TTC549 (cell line): ENCODE measurements at regions not wholly inside any gene's neighbourhood (a gene's known extent, or its start where the extent isn't known, plus 50 kb on each side); places are given as distances from the start of the nearest gene placed in this dataset.
"Not testable (repeated sequence)": the region's sequence is repeated elsewhere in the genome, so short reads cannot be mapped to it uniquely, and the experiment has no call there.

Experiments used
- FAIRE-seq: peaks from 2 replicates; lab custom pipeline; 2012; peaks lifted over from hg19 to GRCh38; lab: Jason Lieb, UNC

DNA sequence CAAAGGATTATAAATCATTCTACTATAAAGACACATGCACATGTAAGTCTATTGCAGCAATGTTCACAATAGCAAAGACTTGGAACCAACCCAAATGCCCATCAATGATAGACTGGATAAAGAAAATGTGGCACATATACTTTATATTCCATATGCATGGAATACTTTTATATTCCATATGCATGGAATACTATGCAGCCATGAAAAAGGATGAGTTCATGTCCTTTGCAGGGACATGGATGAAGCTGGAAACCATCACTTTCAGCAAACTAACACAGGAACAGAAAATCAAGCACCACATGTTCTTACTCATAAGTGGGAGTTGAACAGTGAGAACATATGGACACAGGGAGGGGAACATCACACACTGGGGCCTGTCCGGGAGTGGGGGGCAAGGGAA lies 130.3 kb upstream of the RSPO3 start:
- not testable (repeated sequence) for FAIRE-seq

DNA sequence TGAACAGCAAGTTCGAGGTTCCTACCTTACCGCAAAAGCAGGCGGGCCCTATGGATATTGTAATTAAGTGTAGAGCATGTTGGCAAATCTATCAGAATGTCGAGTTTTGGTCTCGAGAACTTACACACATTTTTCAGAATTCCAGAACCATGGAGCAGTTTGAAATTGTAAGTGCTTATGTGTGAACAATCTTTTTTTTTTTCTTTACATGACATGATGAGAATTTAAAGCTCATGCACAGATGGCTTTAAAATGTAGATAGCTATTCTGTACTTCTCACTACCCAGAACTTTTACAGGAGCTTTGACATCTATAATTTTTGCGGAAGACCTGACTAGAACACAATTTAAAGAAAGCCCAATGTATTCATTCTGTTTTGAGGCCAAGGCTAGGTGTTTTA lies 117.8 kb upstream of the RSPO3 start:
- FAIRE-seq: no peak

DNA sequence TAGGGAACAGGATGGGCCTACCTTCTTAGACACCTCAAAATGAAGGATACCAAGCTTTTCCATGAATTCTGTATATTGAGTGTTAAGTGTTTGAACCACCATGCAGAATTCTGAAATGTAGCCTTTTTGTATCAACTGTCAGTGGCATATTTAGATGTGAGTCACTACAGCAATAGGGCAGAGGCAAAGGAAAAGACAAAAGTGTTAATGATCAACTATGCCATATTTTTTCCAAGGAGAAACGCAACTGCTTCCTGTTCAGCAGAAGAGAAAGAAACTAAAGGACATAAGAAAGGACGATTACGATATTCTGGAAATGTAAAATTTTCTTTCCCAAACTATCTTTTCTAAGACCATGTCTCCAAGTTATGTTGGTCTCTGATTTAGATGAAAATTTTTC lies 104.6 kb upstream of the RSPO3 start:
- FAIRE-seq: no peak

DNA sequence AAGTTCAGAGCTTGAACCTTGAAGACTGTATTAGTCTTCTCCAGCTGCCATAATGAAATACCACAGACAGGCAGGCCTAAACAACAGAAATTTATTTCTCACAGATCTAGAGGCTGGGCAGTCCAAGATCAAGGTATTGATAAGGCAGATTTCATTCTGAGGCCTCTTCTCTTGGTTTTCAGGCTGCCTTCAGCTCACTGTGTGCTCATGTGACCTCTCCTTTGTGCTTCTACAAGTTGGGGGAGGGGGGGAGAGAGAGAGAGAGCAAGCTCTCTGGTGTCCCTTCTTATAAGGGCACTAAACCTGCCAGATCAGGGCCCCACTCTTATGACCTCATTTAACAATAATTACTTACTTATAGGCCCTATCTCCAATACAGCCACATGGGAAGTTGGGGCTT lies 102.6 kb upstream of the RSPO3 start:
- no peak for FAIRE-seq

DNA sequence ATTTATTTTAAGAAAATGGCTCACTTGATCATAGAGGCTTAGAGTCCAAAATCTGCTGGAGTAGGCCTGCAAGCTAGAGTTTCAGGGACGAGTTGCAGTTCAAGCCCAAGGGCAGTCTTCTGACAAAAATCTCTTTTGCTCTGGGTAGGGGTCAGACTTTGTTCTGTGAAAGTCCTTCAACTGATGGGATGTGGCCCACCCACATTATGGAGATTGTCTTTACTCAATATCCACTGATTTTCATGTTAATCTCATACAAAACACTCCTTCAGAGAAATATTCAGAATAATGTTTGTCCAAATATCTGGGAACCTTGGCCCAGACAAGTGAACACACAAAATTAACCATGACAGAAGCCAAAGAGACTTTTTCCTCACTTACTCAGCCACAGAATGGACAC lies 98.6 kb upstream of the RSPO3 start:
- no peak for FAIRE-seq

DNA sequence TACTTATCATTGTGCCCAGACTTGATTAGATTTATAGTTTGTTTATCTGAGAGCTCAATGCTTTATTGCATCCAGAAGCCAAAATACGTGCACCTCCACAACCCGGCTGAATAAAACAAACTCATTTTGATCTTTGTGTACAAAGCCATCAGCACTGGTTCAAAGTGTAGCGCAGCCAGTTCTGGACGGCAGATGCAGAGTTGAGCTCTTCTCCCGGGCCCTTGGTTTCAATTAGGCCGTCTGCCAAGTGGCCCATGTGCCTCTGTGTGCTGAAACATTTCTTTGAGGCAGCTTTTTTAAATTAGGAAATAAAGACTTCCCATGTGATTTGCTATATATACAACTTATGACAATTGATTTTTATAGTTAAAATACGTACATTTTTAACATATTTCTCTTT lies 96.2 kb upstream of the RSPO3 start:
- no peak for FAIRE-seq

DNA sequence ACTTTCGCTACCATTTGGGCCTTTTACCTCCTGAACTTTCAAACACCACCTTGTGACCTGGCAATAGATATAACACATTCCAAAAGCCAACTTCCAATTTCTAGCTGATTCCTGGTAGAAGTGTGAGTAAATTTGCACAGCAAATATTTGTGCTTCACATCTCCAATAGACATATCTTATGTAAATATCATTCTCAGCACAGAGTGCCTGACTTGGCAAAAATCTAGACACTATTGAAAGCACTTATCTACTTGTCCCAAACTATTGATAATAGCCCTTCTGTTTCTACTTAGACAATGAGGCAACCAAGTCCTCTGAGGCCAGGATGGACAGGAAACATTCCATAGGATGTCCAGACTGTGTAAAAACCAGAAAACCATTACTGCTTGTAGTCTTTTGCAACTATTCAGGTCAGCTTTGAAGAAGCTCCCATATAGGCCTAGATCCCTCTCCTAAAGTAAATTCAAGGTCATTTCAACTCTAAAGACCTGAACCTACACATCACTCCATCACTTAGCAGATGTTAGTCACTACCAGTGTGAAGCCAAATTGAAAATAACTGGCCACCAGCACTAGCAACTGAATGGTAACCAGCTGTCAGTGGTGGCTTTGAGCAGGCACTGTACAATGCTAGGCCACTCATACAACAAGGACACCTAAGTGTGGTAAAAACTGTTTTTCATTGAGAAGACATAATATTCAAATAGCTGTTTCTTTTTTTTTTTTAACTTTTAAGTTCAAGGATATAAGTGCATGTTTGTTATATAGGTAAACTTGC lies 95.3 kb upstream of the RSPO3 start:
- FAIRE-seq: no peak

DNA sequence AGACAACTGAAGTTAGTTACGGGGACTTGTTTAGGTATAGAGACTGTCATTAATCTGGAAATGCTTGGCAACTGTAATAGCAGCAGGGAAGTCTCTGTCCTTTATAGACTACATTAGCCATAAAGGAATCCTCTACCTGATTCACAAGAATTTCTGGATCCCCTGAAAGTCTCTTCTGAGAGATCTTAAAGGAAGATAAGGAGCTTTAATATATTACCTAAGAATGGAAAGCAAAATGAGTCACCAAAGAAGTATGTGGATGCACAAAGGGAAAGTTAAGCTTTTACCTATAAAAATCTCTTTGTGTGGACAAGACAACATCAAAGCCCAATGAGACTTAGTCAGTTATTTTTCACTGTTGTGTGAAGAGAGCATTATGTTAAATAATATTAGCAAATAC lies 92.2 kb upstream of the RSPO3 start:
- no peak for FAIRE-seq

DNA sequence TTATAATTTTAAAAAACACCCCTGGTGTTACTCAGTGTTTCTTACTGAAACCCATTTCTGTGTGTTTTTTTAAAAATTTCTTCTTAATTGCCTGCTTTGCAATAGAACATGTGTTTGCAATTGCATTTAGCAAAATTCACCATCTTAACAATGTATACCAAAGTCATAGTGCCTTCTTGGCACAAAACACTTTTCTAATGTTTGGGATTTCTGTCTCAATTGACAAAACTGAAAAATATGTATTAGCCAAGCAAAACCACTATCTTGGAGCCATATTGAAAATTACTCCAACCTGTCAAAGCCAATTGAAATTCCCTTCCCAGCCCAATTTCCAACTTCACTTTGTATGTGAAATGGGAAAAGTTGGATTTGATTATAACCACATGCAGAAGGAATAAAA lies 88.4 kb upstream of the RSPO3 start:
- FAIRE-seq: no peak

DNA sequence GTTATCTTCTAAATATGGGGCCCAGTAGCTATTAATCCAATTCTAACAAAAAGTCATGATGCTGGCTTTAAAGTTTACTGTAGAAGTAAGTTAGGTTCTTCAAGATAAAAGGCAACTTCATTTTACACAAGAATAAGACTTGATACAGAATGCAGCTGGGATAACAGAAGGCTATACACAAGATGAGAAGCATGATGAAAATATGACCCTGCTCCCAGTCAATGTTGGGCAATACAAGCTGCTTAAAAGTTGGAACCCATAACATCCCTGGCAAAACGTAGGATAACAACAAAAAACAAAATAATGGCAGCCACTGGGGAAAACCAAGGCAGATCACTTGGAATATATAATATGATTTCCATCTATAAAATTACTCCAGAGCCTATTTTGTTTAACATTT lies 87.6 kb upstream of the RSPO3 start:
- FAIRE-seq: no peak

DNA sequence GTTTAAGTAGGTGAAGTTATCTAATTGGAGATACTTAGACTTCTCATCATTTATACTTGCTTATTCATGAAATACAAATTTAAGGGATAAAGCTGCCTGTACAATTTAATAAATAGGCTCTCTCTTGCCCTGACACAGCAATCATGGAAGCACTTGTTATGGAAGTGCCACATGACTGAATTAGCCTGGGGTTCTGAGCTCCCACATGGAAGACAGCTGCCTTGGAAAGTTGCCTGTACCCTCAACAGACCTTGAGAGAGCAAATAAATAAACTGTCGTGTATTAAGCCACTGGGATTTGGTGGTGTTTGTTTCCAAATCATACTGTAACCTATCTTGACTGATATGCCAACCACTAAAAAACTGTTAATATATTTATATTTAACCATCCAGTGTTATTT lies 87.0 kb upstream of the RSPO3 start:
- no peak for FAIRE-seq

DNA sequence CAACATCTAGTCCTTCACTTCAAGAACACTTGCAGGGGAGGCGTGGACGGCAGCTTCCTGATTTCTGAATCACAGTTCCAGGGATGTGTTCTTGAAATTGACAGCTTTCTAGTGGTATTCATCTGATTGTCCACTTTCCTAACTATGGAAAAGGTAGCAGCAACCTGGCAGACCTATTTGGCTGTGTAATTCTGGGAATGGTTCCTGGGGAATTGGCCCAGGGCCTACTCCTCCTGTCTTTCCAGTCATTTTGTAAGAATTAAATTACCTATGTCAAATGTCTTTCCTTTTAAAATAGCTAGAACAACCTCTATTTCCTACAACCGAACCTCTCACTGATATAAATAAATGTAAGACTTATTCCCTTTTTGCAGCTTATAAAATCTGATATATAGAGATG lies 85.5 kb upstream of the RSPO3 start:
- FAIRE-seq: no peak

DNA sequence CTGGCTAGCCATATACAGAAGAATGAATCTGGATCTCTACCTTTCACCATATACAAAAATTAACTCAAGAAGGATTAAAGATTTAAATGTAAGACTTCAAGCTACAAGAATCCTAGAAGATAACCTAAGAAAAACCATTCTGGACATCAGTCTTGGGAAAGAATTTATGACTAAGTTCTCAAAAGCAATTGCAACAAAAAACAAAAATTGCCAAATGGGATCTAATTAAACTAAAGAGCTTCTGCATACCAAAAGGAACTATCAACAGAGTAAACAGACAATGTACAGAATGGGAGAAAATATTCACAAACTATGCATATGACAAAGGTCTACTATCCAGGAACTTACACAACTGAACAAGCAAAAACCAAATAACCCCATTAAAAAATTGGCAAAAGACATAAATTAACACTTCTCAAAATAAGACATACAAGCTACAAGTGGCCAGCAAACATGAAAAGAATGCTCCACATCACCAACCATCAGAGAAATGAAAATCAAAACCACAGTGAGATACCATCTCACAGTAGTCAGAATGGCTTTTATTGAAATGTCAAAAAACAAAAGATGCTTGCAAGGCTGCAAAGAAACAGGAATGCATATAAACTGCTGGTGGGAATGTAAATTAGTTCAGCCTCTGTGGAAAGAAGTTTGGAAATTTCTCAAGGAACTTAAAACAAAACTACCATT lies 66.8 kb upstream of the RSPO3 start:
- FAIRE-seq: no peak

DNA sequence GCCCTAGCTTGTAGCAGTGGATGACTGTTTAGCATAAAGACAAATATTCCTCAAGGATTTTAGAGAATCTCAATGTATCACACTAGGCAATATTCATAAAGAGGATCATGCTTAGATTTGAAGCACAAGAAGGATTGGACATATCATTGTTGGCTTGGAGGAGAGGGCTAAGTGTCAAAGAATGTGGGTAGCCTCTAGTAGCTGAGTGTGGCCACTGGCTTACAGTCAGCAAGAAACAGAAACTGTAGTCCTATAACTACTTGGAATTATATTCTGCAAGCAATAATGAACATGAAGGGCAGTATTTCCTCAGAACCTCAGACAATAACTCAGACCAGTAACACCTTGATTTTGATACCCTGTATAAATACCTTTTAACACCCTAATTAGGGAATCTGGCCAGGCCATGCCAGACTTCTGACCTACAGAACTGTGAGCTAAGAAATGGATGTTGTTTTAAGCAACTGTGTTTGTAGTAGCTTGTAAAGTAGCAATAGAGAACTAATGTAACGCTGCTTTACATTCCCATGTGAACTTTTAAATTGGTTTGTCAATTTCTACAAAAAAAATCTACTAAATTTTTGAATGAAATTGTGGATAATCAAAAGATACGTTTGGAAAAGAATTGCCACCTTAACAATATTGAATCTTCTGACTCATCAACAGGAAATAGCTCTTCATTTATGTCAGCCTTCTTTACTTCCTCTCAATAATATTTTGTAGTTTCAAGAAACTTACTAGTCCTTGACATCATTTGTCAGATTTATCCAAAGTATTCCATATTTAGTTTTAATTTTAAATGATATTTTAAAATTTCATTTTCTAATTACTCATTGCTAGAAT lies 65.2 kb upstream of the RSPO3 start:
- FAIRE-seq: no peak

DNA sequence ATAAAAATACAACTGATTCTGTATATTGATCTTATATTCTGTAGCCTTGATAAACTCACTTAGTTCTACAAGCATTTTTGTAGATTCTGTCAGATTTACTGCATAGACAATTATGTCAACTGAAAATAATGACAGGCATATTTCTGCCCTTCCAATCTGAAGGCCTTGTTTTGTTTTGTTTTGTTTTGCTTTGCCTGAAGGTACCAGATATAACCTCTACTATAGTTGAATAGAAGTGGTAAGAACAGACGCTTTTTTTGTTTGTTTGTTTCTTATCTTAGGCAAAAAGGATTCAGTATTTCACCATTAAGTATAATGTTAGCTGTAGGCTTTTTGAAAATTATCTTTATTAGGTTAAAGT lies 64.6 kb upstream of the RSPO3 start:
- no peak for FAIRE-seq

DNA sequence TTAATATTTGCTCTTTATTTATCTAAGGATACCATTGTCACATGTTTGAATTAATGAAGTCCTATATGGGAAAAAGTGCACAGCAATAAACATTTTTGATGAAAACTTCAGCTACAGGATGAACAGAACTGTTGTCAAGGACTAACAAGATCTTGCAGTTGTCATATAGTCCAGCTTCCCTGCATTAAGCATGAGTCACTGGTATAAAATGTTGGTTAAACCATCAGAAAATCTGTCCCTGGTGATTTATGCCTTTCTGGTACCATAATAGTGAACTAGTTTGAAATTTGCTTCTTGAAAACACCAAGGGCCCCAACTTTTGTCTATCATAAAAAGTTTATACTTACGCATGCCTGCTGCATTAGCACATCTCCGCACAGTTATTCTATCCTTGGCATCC lies 60.4 kb upstream of the RSPO3 start:
- FAIRE-seq: no peak

DNA sequence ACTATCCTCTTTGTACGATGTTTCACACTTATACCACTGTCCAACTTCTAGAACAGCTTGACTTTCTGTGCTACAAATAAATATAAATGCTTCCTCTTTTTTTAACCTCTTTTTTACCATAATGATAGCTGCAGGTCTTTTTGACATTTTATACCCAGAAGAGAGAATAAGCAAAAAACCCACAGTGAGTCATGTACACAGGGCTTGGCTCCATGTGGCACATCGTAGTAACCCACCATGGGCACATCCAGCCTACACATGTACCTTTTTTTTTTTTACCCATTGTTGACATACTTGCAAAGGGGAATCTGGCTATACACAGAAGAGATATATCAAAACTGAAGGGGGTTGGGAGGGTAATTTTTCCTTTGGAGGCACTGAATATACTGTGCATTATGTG lies 59.5 kb upstream of the RSPO3 start:
- no peak for FAIRE-seq
